Karpas-422 (cell line): ENCODE measurements at regions not wholly inside any gene's neighbourhood (a gene's known extent, or its start where the extent isn't known, plus 50 kb on each side); places are given as distances from the start of the nearest gene placed in this dataset.

ENCODE experiments used
- DNase-seq: peaks from one replicate; pipeline ENCODE4 v3.0.0-alpha.2; 2015
- H2AFZ ChIP-seq: fragments of 200-600 bp; sonication (generic); 2 replicates; pipeline ENCODE4 v1.6.1; 2014; ENCODE audit warnings: antibody characterized with exemption, low read length, mixed read lengths
- H3K27ac ChIP-seq: fragments of 200-600 bp; sonication (generic); 2 replicates; pipeline ENCODE4 v1.5.1; 2014; ENCODE audit warnings: mild to moderate bottlenecking, low read length, moderate library complexity
- H3K27me3 ChIP-seq: fragments of 200-600 bp; sonication (generic); 2 replicates; pipeline ENCODE4 v1.6.1; 2014; ENCODE audit warnings: low read length, mixed read lengths
- H3K36me3 ChIP-seq: fragments of 200-600 bp; sonication (generic); 2 replicates; pipeline ENCODE4 v1.6.1; 2014; ENCODE audit warnings: low read length, mixed read lengths; ENCODE audit not compliant: insufficient read depth
- H3K4me1 ChIP-seq: fragments of 200-600 bp; sonication (generic); 2 replicates; pipeline ENCODE4 v1.6.1; 2014; ENCODE audit warnings: mild to moderate bottlenecking, low read length, mixed read lengths
- H3K4me2 ChIP-seq: fragments of 200-600 bp; sonication (generic); 2 replicates; pipeline ENCODE4 v1.6.1; 2014; ENCODE audit warnings: low read length, low read depth, mild to moderate bottlenecking; ENCODE audit not compliant: poor library complexity, severe bottlenecking
- H3K4me3 ChIP-seq: fragments of 200-600 bp; sonication (generic); 2 replicates; pipeline ENCODE4 v1.5.1; 2014; ENCODE audit warnings: mild to moderate bottlenecking, antibody characterized with exemption, low read length, mixed read lengths
- H3K79me2 ChIP-seq: fragments of 200-600 bp; sonication (generic); 2 replicates; pipeline ENCODE4 v1.6.1; 2014; ENCODE audit warnings: mild to moderate bottlenecking, low read length, mixed read lengths
- H3K9ac ChIP-seq: fragments of 200-600 bp; sonication (generic); 2 replicates; pipeline ENCODE4 v1.6.0; 2014; ENCODE audit warnings: low read length
- H3K9me2 ChIP-seq: fragments of 200-600 bp; sonication (generic), shearing (Covaris generic); replicated peaks from 2 replicates; pipeline ENCODE4 v1.6.0; 2014; ENCODE audit warnings: mild to moderate bottlenecking, low read length, moderate library complexity; ENCODE audit not compliant: insufficient read depth
- H3K9me3 ChIP-seq: fragments of 300-700, 200-600 bp; sonication (generic); 2 replicates; pipeline ENCODE4 v1.6.1; 2014; ENCODE audit warnings: low read length, mixed read lengths
- H4K20me1 ChIP-seq: fragments of 200-600 bp; sonication (generic); 2 replicates; pipeline ENCODE4 v1.6.1; 2014; ENCODE audit warnings: mild to moderate bottlenecking, antibody characterized with exemption, low read length, low read depth; ENCODE audit not compliant: insufficient read depth

- H3K4me3 ChIP-seq: no peak overlapping the region
Measured at GRCh38 chr12:108400900-108401480, 61.9 kb upstream of the CMKLR1 start.

GRCh38 chr12:108400481-108400880, 61.4 kb upstream of the CMKLR1 start:
- no peak overlapping the region for H2AFZ ChIP-seq
- no peaks in the 10 kb centered on the region for H3K79me2 ChIP-seq
- H3K36me3 ChIP-seq: no peaks in the 10 kb centered on the region
- no peak overlapping the region for H3K27ac ChIP-seq
- no peak for DNase-seq
- no peaks in the 10 kb centered on the region for H3K4me1 ChIP-seq
- H3K9me2 ChIP-seq: no peaks in the 10 kb centered on the region
- H3K4me3 ChIP-seq: no peak overlapping the region
- no peak overlapping the region for H3K4me2 ChIP-seq
- H4K20me1 ChIP-seq: no peaks in the 10 kb centered on the region
- no peak overlapping the region for H3K9ac ChIP-seq
- no peaks in the 10 kb centered on the region for H3K27me3 ChIP-seq
- H3K9me3 ChIP-seq: no peaks in the 10 kb centered on the region

More at GRCh38 chr12:108400900-108401480, 61.9 kb upstream of the CMKLR1 start:
- H3K4me1 ChIP-seq: no peaks in the 10 kb centered on the region
- no peak overlapping the region for H3K27ac ChIP-seq
- no peaks in the 10 kb centered on the region for H3K79me2 ChIP-seq
- no peaks in the 10 kb centered on the region for H3K9me2 ChIP-seq
- H3K9ac ChIP-seq: no peak overlapping the region
- H3K9me3 ChIP-seq: no peaks in the 10 kb centered on the region
- no peak for DNase-seq
- no peaks in the 10 kb centered on the region for H3K27me3 ChIP-seq
- H3K4me2 ChIP-seq: no peak overlapping the region
- no peaks in the 10 kb centered on the region for H3K36me3 ChIP-seq
- H4K20me1 ChIP-seq: no peaks in the 10 kb centered on the region
- no peak overlapping the region for H2AFZ ChIP-seq

GRCh38 chr12:108400056-108400455, 60.9 kb upstream of the CMKLR1 start:
- no peaks in the 10 kb centered on the region for H4K20me1 ChIP-seq
- H3K27me3 ChIP-seq: no peaks in the 10 kb centered on the region
- no peak overlapping the region for H3K4me3 ChIP-seq
- H3K36me3 ChIP-seq: no peaks in the 10 kb centered on the region
- no peaks in the 10 kb centered on the region for H3K4me1 ChIP-seq
- H3K9me2 ChIP-seq: no peaks in the 10 kb centered on the region
- H2AFZ ChIP-seq: no peak overlapping the region
- H3K9ac ChIP-seq: no peak overlapping the region
- DNase-seq: no peak
- no peaks in the 10 kb centered on the region for H3K9me3 ChIP-seq
- no peaks in the 10 kb centered on the region for H3K79me2 ChIP-seq
- H3K4me2 ChIP-seq: no peak overlapping the region
- H3K27ac ChIP-seq: no peak overlapping the region

GRCh38 chr12:108399514-108399913, 60.4 kb upstream of the CMKLR1 start:
- no peaks in the 10 kb centered on the region for H3K27me3 ChIP-seq
- H3K9me2 ChIP-seq: no peaks in the 10 kb centered on the region
- H3K4me2 ChIP-seq: no peak overlapping the region
- no peaks in the 10 kb centered on the region for H3K4me1 ChIP-seq
- H3K27ac ChIP-seq: no peak overlapping the region
- no peak overlapping the region for H2AFZ ChIP-seq
- no peaks in the 10 kb centered on the region for H3K9me3 ChIP-seq
- H3K36me3 ChIP-seq: no peaks in the 10 kb centered on the region
- no peaks in the 10 kb centered on the region for H4K20me1 ChIP-seq
- H3K79me2 ChIP-seq: no peaks in the 10 kb centered on the region
- DNase-seq: no peak
- no peak overlapping the region for H3K9ac ChIP-seq
- no peak overlapping the region for H3K4me3 ChIP-seq

GRCh38 chr12:108394196-108394595, 55.1 kb upstream of the CMKLR1 start:
- H4K20me1 ChIP-seq: no peaks in the 10 kb centered on the region
- H3K27ac ChIP-seq: no peak overlapping the region
- no peaks in the 10 kb centered on the region for H3K27me3 ChIP-seq
- H3K9me2 ChIP-seq: no peaks in the 10 kb centered on the region
- no peaks in the 10 kb centered on the region for H3K9me3 ChIP-seq
- DNase-seq: no peak
- H2AFZ ChIP-seq: no peak overlapping the region
- H3K4me2 ChIP-seq: no peak overlapping the region
- no peaks in the 10 kb centered on the region for H3K79me2 ChIP-seq
- no peaks in the 10 kb centered on the region for H3K4me1 ChIP-seq
- no peaks in the 10 kb centered on the region for H3K36me3 ChIP-seq
- no peak overlapping the region for H3K9ac ChIP-seq
- H3K4me3 ChIP-seq: no peak overlapping the region

- Histone ChIP-seq H3K4me1 (no peaks in the 10 kb centered on the region), H3K79me2 (no peaks in the 10 kb centered on the region), H3K9me3 (no peaks in the 10 kb centered on the region), H3K36me3 (no peaks in the 10 kb centered on the region), H3K4me3 (no peak overlapping the region), H3K27ac (no peak overlapping the region), H3K4me2 (no peak overlapping the region), H2AFZ (no peak overlapping the region), H3K9me2 (no peaks in the 10 kb centered on the region), H3K9ac (no peak overlapping the region), H4K20me1 (no peaks in the 10 kb centered on the region), H3K27me3 (no peaks in the 10 kb centered on the region)
- DNase-seq: no peak
Measured at GRCh38 chr12:108392284-108392683, 53.2 kb upstream of the CMKLR1 start.

GRCh38 chr12:108390495-108391203, 51.5 kb upstream of the CMKLR1 start:
- no peak overlapping the region for H3K4me2 ChIP-seq
- H3K27ac ChIP-seq: no peak overlapping the region
- H3K27me3 ChIP-seq: no peaks in the 10 kb centered on the region
- H3K9me2 ChIP-seq: no peaks in the 10 kb centered on the region
- no peak for DNase-seq
- no peaks in the 10 kb centered on the region for H3K79me2 ChIP-seq
- no peaks in the 10 kb centered on the region for H3K4me1 ChIP-seq
- no peaks in the 10 kb centered on the region for H3K9me3 ChIP-seq
- H2AFZ ChIP-seq: no peak overlapping the region
- no peaks in the 10 kb centered on the region for H3K36me3 ChIP-seq
- no peaks in the 10 kb centered on the region for H4K20me1 ChIP-seq
- H3K9ac ChIP-seq: no peak overlapping the region
- H3K4me3 ChIP-seq: no peak overlapping the region

GRCh38 chr12:108389544-108389943, 50.4 kb upstream of the CMKLR1 start:
- no peaks in the 10 kb centered on the region for H4K20me1 ChIP-seq
- no peaks in the 10 kb centered on the region for H3K9me2 ChIP-seq
- H2AFZ ChIP-seq: no peak overlapping the region
- H3K9me3 ChIP-seq: no peaks in the 10 kb centered on the region
- H3K4me3 ChIP-seq: no peak overlapping the region
- no peaks in the 10 kb centered on the region for H3K27me3 ChIP-seq
- no peak overlapping the region for H3K9ac ChIP-seq
- no peak for DNase-seq
- no peaks in the 10 kb centered on the region for H3K79me2 ChIP-seq
- no peak overlapping the region for H3K27ac ChIP-seq
- no peaks in the 10 kb centered on the region for H3K36me3 ChIP-seq
- no peaks in the 10 kb centered on the region for H3K4me1 ChIP-seq
- no peak overlapping the region for H3K4me2 ChIP-seq
